Adrenal gland (tissue), 5 donors: ENCODE measurements at regions not wholly inside any gene's neighbourhood (a gene's known extent, or its start where the extent isn't known, plus 50 kb on each side); places are given as distances from the start of the nearest gene placed in this dataset.

Experiments
- CTCF ChIP-seq, 6 experiments: fragments of 450-650 bp in 4 of 6; fragments of 200-600 bp in 2 of 6; sonication (generic) in 1 of 6; IDR thresholded peaks; 1 replicate in 5 of 6; 2 replicates in 1 of 6; pipeline versions ENCODE4 v1.5.1 to v1.8.0; 2016 to 2021; ENCODE audit warnings: antibody characterized with exemption in 6 of 6, mild to moderate bottlenecking in 2 of 6, moderate library complexity in 1 of 6
- POLR2A ChIP-seq, 2 donors: fragments of 450-650 bp; IDR thresholded peaks; one replicate each; pipeline ENCODE4 v1.6.1; 2017; ENCODE audit warnings: antibody characterized with exemption in 2 of 2, mild to moderate bottlenecking in 2 of 2, moderate library complexity in 1 of 2
- donor health status: DM: no; HTN: no; CAD: no.

DNA sequence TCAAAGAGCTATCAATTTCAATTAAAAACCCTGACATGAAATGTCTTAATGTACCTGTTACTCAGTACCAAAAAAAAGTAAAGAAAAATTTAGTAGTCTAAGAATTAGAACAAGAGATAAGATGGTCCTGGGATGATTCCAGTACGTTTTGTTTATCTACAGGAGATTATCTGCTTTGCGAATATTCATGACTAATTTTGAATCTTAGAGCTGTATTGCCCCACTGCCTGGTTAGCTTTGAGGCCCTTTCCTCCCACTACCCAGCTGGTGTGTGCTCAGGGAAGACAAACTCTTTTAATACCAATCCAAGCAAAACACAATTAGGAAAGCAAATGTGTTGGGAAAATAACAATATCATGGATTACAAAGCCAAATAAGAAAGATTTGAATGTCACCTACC lies 263.5 kb downstream of the FOXG1 start:
- TF ChIP-seq CTCF (IDR thresholded peaks at IDR 0.05) (no peak), POLR2A (IDR thresholded peaks at IDR 0.05) (no peak)
